Stimulated activated effector memory CD8-positive, alpha-beta T cell treated with anti-CD3 and anti-CD28 coated beads, Interleukin-12 subunit alpha, Interleukin-12 subunit beta, amount 100 ng/mL, for 72 hours (primary cell): ENCODE measurements at regions not wholly inside any gene's neighbourhood (a gene's known extent, or its start where the extent isn't known, plus 50 kb on each side); places are given as distances from the start of the nearest gene placed in this dataset.
"Not testable (repeated sequence)": the region's sequence is repeated elsewhere in the genome, so short reads cannot be mapped to it uniquely, and the experiment has no call there.

Experiments
- ATAC-seq: fragments of 150-1000 bp; cut with Tn5 transposase; 2 replicates; pipeline ENCODE4 v1.10.0; 2021
- DNase-seq, 2 donors: peaks; one replicate each; pipeline ENCODE4 v3.0.0; 2021 to 2022; ENCODE audit warnings: low spot score in 2 of 2
- H3K27ac Mint-ChIP-seq: one replicate; pipeline ENCODE4 v1.8.0; 2022; ENCODE audit warnings: mild to moderate bottlenecking, mixed read lengths
- H3K36me3 Mint-ChIP-seq: one replicate; pipeline ENCODE4 v1.8.0; 2022; ENCODE audit warnings: mild to moderate bottlenecking, mixed read lengths
- H3K4me1 Mint-ChIP-seq: one replicate; pipeline ENCODE4 v1.8.0; 2022; ENCODE audit warnings: mixed read lengths
- H3K4me3 Mint-ChIP-seq: one replicate; pipeline ENCODE4 v1.8.0; 2022; ENCODE audit warnings: mild to moderate bottlenecking, mixed read lengths
- H3K9me3 Mint-ChIP-seq: one replicate; pipeline ENCODE4 v1.8.0; 2022; ENCODE audit warnings: mixed read lengths

DNA sequence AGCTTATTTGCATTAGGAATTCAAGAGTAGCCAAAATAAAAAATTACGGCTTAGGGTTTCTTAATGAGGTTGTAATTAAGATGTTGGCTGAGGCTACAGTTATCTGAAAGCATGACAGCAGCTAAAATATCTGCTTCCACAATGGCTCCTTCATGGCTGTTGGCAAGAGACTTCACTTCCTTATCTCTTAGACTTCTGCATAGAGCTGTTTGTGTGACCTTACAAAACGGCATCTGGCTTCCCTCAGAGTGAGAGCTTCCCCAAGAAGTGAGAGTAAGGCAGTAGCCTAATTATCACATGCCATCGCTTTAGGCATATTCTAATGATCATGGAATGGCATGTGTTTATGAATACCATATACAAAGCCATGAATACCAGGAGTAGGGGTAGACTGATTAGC lies 57.6 kb downstream of the CCDC59 start:
- DNase-seq = no peak
- no peak overlapping the region for H3K4me3 Mint-ChIP-seq

DNA sequence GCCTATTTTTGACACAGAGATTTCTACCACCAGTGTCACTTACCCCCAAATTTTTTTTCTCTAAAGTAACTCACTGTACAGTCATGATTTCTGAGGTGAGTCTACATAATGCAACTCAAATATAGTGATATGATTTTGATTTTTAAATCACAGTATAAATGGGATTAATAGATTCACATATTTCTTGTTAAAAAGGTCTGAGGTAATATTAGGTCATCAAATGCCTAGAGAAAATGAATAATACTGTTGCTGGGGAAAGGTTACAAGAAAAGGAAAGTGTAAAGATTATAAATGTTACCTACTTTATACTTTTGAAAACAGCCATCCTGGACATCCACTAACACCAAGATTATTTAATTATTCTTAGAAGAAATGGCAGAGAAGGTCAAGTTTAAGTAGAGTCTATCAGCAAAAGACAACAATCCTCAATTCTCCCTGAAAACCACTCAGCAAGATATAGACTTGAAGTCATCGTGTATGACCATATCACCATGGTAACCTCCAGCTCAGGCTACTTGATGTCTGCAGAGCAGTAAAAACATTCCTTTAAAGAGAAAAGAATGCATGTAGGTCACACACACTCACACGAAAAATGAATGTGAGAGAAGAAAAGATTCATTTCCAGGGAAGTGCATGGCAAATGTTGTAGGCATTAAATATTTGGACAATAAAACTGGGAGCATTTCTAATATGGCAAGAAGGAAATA lies 58.7 kb downstream of the CCDC59 start:
- no peak for DNase-seq
- Mint-ChIP-seq H3K4me1 (no peaks in the 10 kb centered on the region), H3K27ac (no peak overlapping the region), H3K9me3 (no peaks in the 10 kb centered on the region), H3K4me3 (no peak overlapping the region), H3K36me3 (no peaks in the 10 kb centered on the region)
- ATAC-seq = no peak

More for the DNA sequence above, 57.6 kb downstream of the CCDC59 start:
- no peak for ATAC-seq
- H3K9me3 Mint-ChIP-seq = no peaks in the 10 kb centered on the region
- no peaks in the 10 kb centered on the region for H3K36me3 Mint-ChIP-seq
- H3K4me1 Mint-ChIP-seq = no peaks in the 10 kb centered on the region
- no peak overlapping the region for H3K27ac Mint-ChIP-seq

DNA sequence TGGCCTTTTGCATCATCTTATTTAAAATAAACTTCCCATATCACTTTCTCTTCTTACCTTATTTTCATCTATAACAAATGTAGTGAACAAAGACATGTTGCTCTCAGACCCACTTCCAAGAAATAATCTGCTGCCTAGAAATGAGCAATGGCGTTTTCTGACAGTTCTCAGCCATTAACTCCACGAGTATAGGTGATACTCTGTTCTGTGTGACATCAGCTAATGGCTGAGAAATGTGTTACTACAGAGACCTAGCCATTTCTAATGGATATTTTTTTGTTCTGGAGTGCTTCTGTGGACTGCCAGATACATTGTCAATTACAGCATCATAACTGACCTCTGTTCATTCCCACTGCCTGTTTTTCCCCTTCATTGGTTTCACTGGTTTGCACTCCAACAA lies 67.8 kb downstream of the CCDC59 start:
- DNase-seq (no peak), ATAC-seq (no peak)
- H3K27ac Mint-ChIP-seq = no peak overlapping the region
- peaks cover 3% of the 10 kb centered on the region for H3K9me3 Mint-ChIP-seq
- H3K36me3 Mint-ChIP-seq = no peaks in the 10 kb centered on the region
- no peak overlapping the region for H3K4me3 Mint-ChIP-seq
- no peaks in the 10 kb centered on the region for H3K4me1 Mint-ChIP-seq

DNA sequence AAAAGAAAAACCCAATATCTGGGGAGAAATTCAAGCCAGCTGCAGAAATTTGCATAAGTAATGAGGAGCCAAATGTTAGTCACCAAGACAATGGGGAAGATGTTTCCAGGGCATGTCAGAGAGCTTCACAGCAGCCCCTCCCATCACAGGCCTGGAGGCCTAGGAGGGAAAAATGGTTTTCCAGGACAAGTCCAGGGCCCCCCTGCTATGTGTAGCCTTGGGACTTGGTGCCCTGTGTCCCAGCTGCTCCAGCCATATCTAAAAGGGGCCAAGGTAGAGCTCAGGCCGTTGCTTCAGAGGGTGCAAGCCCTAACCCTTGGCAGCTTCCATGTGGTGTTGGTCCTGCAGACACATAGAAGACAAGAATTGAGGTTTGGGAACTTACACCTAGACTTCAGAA lies 76.9 kb downstream of the CCDC59 start:
- DNase-seq, H3K4me3 Mint-ChIP-seq, H3K36me3 Mint-ChIP-seq, ATAC-seq, H3K9me3 Mint-ChIP-seq, H3K27ac Mint-ChIP-seq, H3K4me1 Mint-ChIP-seq: not testable (repeated sequence)

DNA sequence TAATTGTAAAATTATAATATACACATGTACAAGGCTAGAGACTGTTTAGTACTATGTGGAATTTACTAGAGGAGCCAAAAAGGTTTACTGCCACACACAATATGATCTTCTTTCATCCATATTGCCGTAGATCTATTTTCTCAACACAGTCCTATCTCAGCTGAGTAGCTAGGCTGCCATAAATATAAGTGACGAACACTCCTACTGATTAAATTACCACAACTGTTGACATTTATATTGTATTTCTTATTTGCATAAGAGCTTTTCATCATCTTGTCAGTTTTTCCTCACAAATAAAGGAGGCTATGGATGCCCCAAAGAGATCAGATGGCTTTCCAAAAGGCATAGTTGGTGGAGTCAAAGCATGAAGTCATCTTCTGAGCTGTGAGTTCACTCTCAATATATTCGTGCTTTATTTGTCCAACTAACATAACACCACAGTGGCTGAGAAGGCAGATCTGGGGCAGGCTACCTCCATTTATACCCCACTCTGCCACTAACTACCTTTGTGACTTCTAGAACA lies 78.6 kb downstream of the CCDC59 start:
- H3K4me1 Mint-ChIP-seq = no peaks in the 10 kb centered on the region
- H3K4me3 Mint-ChIP-seq = no peak overlapping the region
- H3K9me3 Mint-ChIP-seq = no peaks in the 10 kb centered on the region
- H3K36me3 Mint-ChIP-seq = no peaks in the 10 kb centered on the region
- no peak for DNase-seq
- H3K27ac Mint-ChIP-seq = no peak overlapping the region
- no peak for ATAC-seq

DNA sequence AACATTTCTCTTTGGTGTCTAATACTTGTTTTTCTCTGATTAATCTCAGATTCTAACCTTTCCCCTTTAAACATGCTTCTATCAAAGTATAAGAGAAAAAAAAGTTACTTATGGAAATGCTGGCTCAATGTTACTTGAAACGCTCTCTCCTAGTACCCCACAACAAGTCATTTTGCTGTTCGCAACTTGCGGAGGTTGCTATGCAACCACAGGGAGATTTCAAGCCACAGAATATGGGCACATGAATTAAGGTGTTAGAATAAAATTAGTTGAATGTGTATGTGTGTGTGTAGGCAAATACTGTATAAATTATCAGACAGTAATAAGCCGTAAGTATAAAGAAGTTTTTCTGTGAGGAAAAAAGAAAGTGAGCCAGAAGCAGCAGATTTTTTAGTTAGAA lies 80.6 kb downstream of the CCDC59 start:
- ATAC-seq (no peak), DNase-seq (no peak)
- H3K27ac Mint-ChIP-seq = no peak overlapping the region
- H3K4me3 Mint-ChIP-seq = no peak overlapping the region
- no peaks in the 10 kb centered on the region for H3K4me1 Mint-ChIP-seq
- H3K36me3 Mint-ChIP-seq = no peaks in the 10 kb centered on the region
- H3K9me3 Mint-ChIP-seq = no peaks in the 10 kb centered on the region

DNA sequence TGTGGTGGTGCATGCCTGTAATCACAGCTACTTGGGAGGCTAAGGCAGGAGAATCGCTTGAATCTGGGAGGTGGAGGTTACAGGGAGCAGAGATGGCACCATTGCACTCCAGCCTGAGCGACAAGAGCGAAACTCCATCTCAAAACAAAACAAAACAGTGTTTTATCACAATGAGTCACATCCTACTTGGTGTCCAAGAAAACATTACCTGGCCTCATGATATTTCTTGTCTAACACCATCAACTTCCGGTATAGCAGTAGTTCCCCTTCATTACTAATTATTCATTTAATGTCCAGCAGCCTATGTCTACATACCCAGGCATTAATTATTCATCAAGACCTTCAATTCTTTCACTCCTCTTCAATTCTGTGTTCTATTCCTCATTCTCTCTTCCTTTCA lies 115.5 kb downstream of the CCDC59 start:
- peaks cover 10% of the 10 kb centered on the region for H3K9me3 Mint-ChIP-seq
- no peak overlapping the region for H3K27ac Mint-ChIP-seq
- H3K4me3 Mint-ChIP-seq = no peak overlapping the region
- no peaks in the 10 kb centered on the region for H3K36me3 Mint-ChIP-seq
- ATAC-seq = no peak
- no peaks in the 10 kb centered on the region for H3K4me1 Mint-ChIP-seq
- DNase-seq = no peak

DNA sequence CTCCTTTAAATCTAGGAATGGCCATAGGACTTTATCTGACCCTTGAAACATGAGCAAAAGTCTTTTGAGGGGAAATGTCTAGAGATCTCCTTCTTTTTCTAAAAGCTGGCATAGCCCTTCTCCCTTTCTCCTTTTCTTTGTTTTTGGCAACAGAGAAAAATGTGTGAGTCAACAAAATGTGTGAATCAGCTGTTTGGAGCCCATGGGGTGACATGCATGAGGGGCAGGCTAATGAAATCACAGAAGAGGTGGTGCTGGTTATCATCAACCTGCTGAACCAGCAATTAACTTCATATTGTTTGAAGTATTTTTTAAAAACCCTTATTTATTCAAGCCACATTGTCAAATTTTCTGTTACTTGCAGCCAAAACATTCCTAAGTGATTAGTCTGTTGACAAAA lies 132.3 kb downstream of the CCDC59 start:
- DNase-seq (no peak), ATAC-seq (no peak)
- Mint-ChIP-seq H3K9me3 (peaks cover 4% of the 10 kb centered on the region), H3K27ac (no peak overlapping the region), H3K36me3 (no peaks in the 10 kb centered on the region), H3K4me3 (no peak overlapping the region), H3K4me1 (no peaks in the 10 kb centered on the region)

DNA sequence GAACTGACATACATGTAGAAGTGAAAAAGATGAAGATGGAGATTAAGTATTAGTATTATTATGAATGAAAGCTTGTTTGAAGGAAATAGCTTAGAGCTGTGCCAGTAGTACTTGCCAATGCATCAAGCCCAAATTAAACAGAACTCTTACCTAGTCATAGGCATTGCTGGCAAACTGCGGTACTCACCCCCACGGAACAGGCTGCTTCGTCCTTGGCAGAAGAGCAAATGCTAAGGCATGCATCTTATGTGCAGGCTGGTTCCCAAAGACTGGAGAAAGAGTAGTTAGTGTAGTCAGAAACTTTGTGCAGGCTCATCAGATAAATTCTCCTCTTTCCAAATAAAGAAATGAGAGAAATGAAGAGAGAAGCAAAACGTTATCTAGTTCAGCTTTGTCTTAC lies 134.8 kb downstream of the CCDC59 start:
- Mint-ChIP-seq H3K4me1 (no peaks in the 10 kb centered on the region), H3K27ac (no peak overlapping the region), H3K4me3 (no peak overlapping the region), H3K9me3 (peaks cover 4% of the 10 kb centered on the region), H3K36me3 (no peaks in the 10 kb centered on the region)
- ATAC-seq (no peak), DNase-seq (no peak)

DNA sequence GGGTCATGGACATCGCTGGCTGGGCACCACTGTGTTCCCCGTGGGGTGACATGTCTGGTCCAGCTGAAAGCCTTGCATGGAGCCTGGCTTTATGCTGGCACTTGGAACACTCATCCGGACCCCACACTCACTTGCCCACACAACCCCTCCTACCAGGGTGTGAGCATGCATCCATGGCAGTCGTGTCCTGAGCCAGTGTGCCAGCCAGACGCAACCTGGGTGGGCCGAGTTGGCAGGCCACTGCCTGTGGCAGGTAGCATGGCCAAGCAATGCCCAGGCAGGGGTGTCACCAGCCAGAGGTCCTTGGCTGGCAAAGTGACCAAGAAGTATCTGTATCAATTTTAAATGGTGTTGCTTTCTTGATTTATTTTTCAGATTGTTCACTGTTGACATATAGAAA lies 141.7 kb downstream of the CCDC59 start:
- Mint-ChIP-seq H3K4me3 (no peak overlapping the region), H3K27ac (no peak overlapping the region), H3K36me3 (no peaks in the 10 kb centered on the region), H3K4me1 (no peaks in the 10 kb centered on the region), H3K9me3 (no peaks in the 10 kb centered on the region)
- DNase-seq = no peak
- peak; percentile 13 for ATAC-seq

DNA sequence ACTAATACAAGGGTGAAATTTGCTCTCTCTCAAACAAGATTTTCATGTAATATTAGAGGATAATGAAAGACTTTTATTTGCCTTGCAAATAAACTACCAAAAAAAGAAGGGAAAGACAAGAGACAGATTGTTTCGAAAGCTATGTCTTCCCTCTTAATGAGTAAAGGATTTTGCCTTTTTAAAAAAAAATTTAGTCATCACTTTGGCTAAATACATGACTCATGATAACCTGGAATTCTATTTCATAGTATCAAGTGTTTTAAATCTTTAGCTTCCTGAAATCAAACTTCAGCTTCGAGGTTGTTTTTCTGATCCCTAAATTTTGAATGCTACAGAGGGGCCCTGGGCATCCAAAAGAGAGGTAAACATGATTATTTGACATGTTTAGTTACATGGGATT lies 144.4 kb downstream of the CCDC59 start:
- Mint-ChIP-seq H3K9me3 (peaks cover 4% of the 10 kb centered on the region), H3K4me3 (no peak overlapping the region), H3K36me3 (no peaks in the 10 kb centered on the region), H3K27ac (no peak overlapping the region), H3K4me1 (no peaks in the 10 kb centered on the region)
- no peak for ATAC-seq
- no peak for DNase-seq

DNA sequence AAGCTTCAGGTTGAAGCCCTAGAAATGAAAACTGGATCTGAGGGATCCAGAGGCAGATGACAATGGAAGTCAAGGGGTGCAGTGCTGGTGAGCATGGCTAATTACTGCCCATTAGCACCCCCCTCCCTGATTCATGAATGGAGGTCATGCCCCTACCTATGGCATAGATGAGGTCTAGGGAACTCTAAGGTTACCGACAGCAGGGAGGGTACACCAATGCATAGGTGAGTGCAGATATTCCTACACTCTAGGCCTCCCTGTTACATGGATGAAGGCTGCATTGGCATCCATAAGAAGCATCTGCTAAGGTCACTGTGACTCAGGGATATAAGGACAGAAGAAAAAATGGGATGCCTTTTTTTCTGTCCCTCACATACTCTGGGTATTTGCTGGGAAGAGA lies 147.3 kb downstream of the CCDC59 start:
- H3K27ac Mint-ChIP-seq = no peak overlapping the region
- DNase-seq (no peak), ATAC-seq (no peak)
- no peak overlapping the region for H3K4me3 Mint-ChIP-seq
- H3K9me3 Mint-ChIP-seq = peaks cover 4% of the 10 kb centered on the region
- no peaks in the 10 kb centered on the region for H3K4me1 Mint-ChIP-seq
- H3K36me3 Mint-ChIP-seq = no peaks in the 10 kb centered on the region

DNA sequence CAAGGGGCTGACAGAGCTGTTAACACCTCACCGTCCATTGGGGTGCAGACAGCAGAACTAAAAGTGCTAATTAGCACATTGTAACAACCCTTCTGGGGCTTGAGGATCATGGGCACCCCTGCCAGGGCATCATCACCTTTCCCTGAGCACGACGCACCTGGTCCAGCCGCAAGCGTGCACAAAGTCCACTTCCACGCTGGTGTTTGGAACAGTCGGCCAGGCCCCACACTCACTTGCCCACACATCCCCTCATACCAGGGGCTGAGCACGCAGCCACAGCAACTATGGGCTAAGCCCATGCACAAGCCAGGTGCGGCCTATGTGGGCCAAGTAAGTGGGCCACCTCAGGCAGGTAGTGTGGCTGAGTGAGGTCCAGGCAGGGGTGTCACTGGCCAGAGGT lies 148.7 kb downstream of the CCDC59 start:
- DNase-seq (no peak), ATAC-seq (no peak)
- Mint-ChIP-seq H3K4me1 (no peaks in the 10 kb centered on the region), H3K27ac (no peak overlapping the region), H3K4me3 (no peak overlapping the region), H3K36me3 (no peaks in the 10 kb centered on the region), H3K9me3 (peaks cover 4% of the 10 kb centered on the region)

DNA sequence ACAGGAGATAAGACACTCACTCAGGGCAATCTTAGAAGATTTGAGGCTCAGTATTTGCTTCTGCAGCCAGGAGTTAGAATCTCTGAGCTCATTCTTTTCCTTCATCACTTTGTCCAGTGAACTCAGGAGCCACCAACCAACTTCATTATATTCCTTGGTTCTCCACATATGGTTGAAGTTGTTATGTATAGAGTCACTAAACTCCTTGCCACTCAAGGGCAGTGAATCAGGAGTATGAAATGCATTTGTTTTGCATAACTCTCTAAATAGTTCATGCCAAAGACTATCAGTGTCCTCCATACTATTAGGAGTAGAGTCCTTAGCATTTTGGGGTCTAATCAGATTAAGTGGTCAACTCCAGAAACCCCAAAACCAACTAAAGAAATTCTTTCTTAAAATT lies 150.6 kb downstream of the CCDC59 start:
- H3K27ac Mint-ChIP-seq = no peak overlapping the region

DNA sequence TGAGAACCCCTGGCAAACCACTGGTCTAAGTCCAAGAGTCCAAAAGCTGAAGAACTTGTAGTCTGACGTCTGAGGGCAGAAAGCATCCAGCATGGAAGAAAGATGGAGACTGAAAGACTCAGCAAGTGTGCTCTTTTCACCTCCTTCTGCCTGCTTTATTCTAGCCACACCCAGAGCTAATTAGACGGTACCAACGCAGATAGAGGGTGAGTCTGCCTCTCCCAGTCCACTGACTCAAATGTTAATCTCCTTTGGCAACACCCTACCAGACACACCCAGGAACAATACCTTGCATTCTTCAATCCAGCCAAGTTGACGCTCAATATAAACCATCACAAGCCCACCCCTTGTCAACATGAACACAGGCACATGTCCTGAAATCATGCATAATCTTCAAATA lies 155.1 kb downstream of the CCDC59 start:
- DNase-seq (no peak), ATAC-seq (no peak)
- Mint-ChIP-seq H3K36me3 (no peaks in the 10 kb centered on the region), H3K9me3 (peaks cover 16% of the 10 kb centered on the region), H3K4me3 (no peak overlapping the region), H3K4me1 (no peaks in the 10 kb centered on the region), H3K27ac (no peak overlapping the region)

More for the DNA sequence above, 150.6 kb downstream of the CCDC59 start:
- peaks cover 7% of the 10 kb centered on the region for H3K9me3 Mint-ChIP-seq
- DNase-seq (no peak), ATAC-seq (no peak)
- H3K4me1 Mint-ChIP-seq = no peaks in the 10 kb centered on the region
- no peaks in the 10 kb centered on the region for H3K36me3 Mint-ChIP-seq
- H3K4me3 Mint-ChIP-seq = no peak overlapping the region

DNA sequence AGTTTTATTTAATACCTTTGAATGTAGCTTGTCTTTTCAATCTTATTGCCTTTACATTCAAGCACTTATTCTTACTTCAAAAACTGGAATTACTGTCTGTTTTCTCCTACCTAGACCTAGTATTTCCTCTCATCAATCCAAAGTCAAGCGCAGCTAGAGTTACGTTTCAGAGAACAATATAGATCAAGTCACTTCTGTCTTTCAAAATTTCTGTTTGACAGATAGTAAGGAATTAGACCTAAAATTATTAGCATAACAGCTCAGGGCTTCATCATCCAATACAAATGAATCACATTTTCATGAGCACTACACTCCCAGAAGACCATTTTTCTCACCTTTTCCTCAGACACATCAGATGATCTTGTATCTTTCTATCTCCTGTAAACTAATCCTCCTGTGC lies 170.6 kb downstream of the CCDC59 start:
- Mint-ChIP-seq H3K4me1 (no peaks in the 10 kb centered on the region), H3K4me3 (no peak overlapping the region), H3K36me3 (no peaks in the 10 kb centered on the region), H3K27ac (no peak overlapping the region), H3K9me3 (peaks cover 6% of the 10 kb centered on the region)
- no peak for ATAC-seq
- no peak for DNase-seq

DNA sequence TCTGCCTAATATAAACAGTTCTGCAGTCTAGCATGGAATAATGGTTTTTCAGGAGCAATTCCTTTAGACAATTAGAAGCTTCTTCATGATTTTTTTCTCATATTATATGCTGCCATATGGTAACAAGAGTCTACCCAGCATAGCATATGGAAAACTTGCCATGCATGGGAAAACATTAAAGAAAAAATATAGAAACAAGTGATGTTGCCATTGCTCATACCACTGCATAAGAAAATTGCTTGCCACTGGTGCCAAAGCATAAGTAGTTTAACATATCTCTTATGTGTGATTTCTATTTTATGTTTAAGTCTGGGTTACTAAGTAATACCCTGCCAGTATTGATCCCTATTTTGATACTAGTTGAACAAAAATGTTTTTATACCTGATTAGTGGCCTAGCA lies 171.2 kb downstream of the CCDC59 start:
- no peaks in the 10 kb centered on the region for H3K36me3 Mint-ChIP-seq
- H3K9me3 Mint-ChIP-seq = peaks cover 6% of the 10 kb centered on the region
- H3K4me1 Mint-ChIP-seq = no peaks in the 10 kb centered on the region
- H3K27ac Mint-ChIP-seq = no peak overlapping the region
- no peak overlapping the region for H3K4me3 Mint-ChIP-seq
- ATAC-seq (no peak), DNase-seq (no peak)
